A549 (cell line): ENCODE measurements at regions not wholly inside any gene's neighbourhood (a gene's known extent, or its start where the extent isn't known, plus 50 kb on each side); places are given as distances from the start of the nearest gene placed in this dataset.

Source experiments
- CBX8 ChIP-seq: fragments of 200-600 bp; sonication (generic); IDR thresholded peaks from 2 replicates; pipeline ENCODE4 v1.6.1; 2016
- ESRRA ChIP-seq: fragments of 150-350 bp; IDR thresholded peaks from 2 replicates; pipeline ENCODE4 v1.6.1; 2014; ENCODE audit warnings: mild to moderate bottlenecking, low read length, borderline replicate concordance
- HDAC2 ChIP-seq: fragments of 200-600 bp; sonication (generic); IDR thresholded peaks from 2 replicates; pipeline ENCODE4 v1.6.1; 2016
- KDM1A ChIP-seq: fragments of 200-600 bp; sonication (generic); IDR thresholded peaks from 2 replicates; pipeline ENCODE4 v1.6.1; 2016; ENCODE audit warnings: low read depth, mild to moderate bottlenecking
- POLR2A ChIP-seq: IDR thresholded peaks from 2 replicates; pipeline ENCODE4 v1.6.1; 2012; ENCODE audit warnings: mild to moderate bottlenecking, low read length
- RAD21 ChIP-seq, 2 experiments: fragments of >200 bp in 1 of 2; sonication (Bioruptor Twin) in 1 of 2; formaldehyde crosslinking in 1 of 2; IDR thresholded peaks in 1 of 2; conservative IDR thresholded peaks in 1 of 2; 2 replicates in 1 of 2; 3 replicates in 1 of 2; pipeline ENCODE4 v1.6.1; 2012 to 2018; ENCODE audit warnings: inconsistent platforms in 1 of 2
- TF ChIP-seq, protein P1 (sequence below): fragments of >200 bp; sonication (Bioruptor Twin); formaldehyde crosslinking; IDR thresholded peaks from 3 replicates; pipeline ENCODE4 v1.5.1; 2016
- TF ChIP-seq, protein P2 (sequence below): fragments of 450-650 bp; IDR thresholded peaks from 2 replicates; pipeline ENCODE4 v1.6.1; 2014; ENCODE audit warnings: antibody characterized with exemption
- TF ChIP-seq, protein P3 (sequence below): IDR thresholded peaks from 2 replicates; pipeline ENCODE4 v1.6.1; 2012
- TF ChIP-seq, protein P4 (sequence below): IDR thresholded peaks from 2 replicates; pipeline ENCODE4 v1.6.1; 2012; ENCODE audit warnings: low read depth, borderline replicate concordance
- TF ChIP-seq, protein P5 (sequence below): fragments of 200-600 bp; sonication (generic); IDR thresholded peaks from 2 replicates; pipeline ENCODE4 v1.6.1; 2016; ENCODE audit warnings: antibody characterized with exemption, mild to moderate bottlenecking, moderate library complexity

DNA sequence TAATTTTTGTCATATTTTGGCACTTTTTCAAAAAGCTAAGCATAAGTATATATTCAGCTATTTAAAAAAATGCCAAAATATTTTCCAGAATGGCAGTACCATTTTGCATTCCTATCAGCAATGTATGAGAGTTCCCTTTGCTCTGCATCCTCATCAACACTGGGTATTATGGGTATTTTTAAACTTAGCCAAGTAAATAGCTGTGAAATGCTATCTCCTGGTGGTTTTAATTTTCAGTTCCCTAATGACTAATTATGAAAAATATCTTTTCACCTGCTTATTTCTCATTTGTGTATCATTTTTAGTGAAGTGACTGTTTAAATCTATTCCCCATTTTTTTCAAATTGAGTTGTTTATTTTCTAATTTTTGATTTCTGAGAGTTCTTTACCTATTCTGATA, 199.7 kb upstream of the NECTIN3 start:
- TF ChIP-seq CBX8 (no peak), ESRRA (no peak), HDAC2 (no peak), POLR2A (no peak), RAD21 (conservative IDR thresholded peaks at IDR 0.05 in 1 of 2, IDR thresholded peaks at IDR 0.05 in 1 of 2) (no peak), KDM1A (no peak)
- TF ChIP-seq, protein P1, sequence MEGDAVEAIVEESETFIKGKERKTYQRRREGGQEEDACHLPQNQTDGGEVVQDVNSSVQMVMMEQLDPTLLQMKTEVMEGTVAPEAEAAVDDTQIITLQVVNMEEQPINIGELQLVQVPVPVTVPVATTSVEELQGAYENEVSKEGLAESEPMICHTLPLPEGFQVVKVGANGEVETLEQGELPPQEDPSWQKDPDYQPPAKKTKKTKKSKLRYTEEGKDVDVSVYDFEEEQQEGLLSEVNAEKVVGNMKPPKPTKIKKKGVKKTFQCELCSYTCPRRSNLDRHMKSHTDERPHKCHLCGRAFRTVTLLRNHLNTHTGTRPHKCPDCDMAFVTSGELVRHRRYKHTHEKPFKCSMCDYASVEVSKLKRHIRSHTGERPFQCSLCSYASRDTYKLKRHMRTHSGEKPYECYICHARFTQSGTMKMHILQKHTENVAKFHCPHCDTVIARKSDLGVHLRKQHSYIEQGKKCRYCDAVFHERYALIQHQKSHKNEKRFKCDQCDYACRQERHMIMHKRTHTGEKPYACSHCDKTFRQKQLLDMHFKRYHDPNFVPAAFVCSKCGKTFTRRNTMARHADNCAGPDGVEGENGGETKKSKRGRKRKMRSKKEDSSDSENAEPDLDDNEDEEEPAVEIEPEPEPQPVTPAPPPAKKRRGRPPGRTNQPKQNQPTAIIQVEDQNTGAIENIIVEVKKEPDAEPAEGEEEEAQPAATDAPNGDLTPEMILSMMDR = no peak
- TF ChIP-seq, protein P2, sequence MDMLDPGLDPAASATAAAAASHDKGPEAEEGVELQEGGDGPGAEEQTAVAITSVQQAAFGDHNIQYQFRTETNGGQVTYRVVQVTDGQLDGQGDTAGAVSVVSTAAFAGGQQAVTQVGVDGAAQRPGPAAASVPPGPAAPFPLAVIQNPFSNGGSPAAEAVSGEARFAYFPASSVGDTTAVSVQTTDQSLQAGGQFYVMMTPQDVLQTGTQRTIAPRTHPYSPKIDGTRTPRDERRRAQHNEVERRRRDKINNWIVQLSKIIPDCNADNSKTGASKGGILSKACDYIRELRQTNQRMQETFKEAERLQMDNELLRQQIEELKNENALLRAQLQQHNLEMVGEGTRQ = no peak
- TF ChIP-seq, protein P3, sequence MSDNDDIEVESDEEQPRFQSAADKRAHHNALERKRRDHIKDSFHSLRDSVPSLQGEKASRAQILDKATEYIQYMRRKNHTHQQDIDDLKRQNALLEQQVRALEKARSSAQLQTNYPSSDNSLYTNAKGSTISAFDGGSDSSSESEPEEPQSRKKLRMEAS = no peak
- TF ChIP-seq, protein P4, sequence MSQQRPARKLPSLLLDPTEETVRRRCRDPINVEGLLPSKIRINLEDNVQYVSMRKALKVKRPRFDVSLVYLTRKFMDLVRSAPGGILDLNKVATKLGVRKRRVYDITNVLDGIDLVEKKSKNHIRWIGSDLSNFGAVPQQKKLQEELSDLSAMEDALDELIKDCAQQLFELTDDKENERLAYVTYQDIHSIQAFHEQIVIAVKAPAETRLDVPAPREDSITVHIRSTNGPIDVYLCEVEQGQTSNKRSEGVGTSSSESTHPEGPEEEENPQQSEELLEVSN = no peak
- TF ChIP-seq, protein P5, sequence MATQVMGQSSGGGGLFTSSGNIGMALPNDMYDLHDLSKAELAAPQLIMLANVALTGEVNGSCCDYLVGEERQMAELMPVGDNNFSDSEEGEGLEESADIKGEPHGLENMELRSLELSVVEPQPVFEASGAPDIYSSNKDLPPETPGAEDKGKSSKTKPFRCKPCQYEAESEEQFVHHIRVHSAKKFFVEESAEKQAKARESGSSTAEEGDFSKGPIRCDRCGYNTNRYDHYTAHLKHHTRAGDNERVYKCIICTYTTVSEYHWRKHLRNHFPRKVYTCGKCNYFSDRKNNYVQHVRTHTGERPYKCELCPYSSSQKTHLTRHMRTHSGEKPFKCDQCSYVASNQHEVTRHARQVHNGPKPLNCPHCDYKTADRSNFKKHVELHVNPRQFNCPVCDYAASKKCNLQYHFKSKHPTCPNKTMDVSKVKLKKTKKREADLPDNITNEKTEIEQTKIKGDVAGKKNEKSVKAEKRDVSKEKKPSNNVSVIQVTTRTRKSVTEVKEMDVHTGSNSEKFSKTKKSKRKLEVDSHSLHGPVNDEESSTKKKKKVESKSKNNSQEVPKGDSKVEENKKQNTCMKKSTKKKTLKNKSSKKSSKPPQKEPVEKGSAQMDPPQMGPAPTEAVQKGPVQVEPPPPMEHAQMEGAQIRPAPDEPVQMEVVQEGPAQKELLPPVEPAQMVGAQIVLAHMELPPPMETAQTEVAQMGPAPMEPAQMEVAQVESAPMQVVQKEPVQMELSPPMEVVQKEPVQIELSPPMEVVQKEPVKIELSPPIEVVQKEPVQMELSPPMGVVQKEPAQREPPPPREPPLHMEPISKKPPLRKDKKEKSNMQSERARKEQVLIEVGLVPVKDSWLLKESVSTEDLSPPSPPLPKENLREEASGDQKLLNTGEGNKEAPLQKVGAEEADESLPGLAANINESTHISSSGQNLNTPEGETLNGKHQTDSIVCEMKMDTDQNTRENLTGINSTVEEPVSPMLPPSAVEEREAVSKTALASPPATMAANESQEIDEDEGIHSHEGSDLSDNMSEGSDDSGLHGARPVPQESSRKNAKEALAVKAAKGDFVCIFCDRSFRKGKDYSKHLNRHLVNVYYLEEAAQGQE = no peak
